HFFc6 (cell line): ENCODE measurements at regions not wholly inside any gene's neighbourhood (a gene's known extent, or its start where the extent isn't known, plus 50 kb on each side); places are given as distances from the start of the nearest gene placed in this dataset.

Experiments used
- DNase-seq: peaks from one replicate; pipeline ENCODE4 v3.0.0-alpha.2; 2018
- H3K27ac Mint-ChIP-seq: 2 replicates; pipeline ENCODE4 v1.8.0; 2020; ENCODE audit warnings: mild to moderate bottlenecking, mixed read lengths
- H3K27me3 Mint-ChIP-seq: 2 replicates; pipeline ENCODE4 v1.8.0; 2021; ENCODE audit warnings: mild to moderate bottlenecking, moderate library complexity, mixed read lengths; ENCODE audit not compliant: insufficient read depth
- H3K36me3 Mint-ChIP-seq: 2 replicates; pipeline ENCODE4 v1.8.0; 2021; ENCODE audit warnings: low read depth, mixed read lengths
- H3K4me1 Mint-ChIP-seq: 2 replicates; pipeline ENCODE4 v1.8.0; 2020; ENCODE audit warnings: low read depth, mixed read lengths
- H3K4me3 Mint-ChIP-seq: 2 replicates; pipeline ENCODE4 v1.8.0; 2020; ENCODE audit warnings: mild to moderate bottlenecking, moderate library complexity, mixed read lengths
- H3K9me3 Mint-ChIP-seq: 2 replicates; pipeline ENCODE4 v1.8.0; 2020; ENCODE audit warnings: mild to moderate bottlenecking, mixed read lengths
- TF ChIP-seq, protein P1 (sequence below): fragments of 200-600 bp; sonication (generic); IDR thresholded peaks from 2 replicates; pipeline ENCODE4 v1.5.0; 2021; ENCODE audit warnings: antibody characterized with exemption, mild to moderate bottlenecking

- H3K27ac Mint-ChIP-seq: no peak overlapping the region
- H3K27me3 Mint-ChIP-seq: no peaks in the 10 kb centered on the region
- TF ChIP-seq, protein P1, sequence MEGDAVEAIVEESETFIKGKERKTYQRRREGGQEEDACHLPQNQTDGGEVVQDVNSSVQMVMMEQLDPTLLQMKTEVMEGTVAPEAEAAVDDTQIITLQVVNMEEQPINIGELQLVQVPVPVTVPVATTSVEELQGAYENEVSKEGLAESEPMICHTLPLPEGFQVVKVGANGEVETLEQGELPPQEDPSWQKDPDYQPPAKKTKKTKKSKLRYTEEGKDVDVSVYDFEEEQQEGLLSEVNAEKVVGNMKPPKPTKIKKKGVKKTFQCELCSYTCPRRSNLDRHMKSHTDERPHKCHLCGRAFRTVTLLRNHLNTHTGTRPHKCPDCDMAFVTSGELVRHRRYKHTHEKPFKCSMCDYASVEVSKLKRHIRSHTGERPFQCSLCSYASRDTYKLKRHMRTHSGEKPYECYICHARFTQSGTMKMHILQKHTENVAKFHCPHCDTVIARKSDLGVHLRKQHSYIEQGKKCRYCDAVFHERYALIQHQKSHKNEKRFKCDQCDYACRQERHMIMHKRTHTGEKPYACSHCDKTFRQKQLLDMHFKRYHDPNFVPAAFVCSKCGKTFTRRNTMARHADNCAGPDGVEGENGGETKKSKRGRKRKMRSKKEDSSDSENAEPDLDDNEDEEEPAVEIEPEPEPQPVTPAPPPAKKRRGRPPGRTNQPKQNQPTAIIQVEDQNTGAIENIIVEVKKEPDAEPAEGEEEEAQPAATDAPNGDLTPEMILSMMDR: no peak
- H3K36me3 Mint-ChIP-seq: no peaks in the 10 kb centered on the region
- no peak overlapping the region for H3K4me3 Mint-ChIP-seq
- no peaks in the 10 kb centered on the region for H3K4me1 Mint-ChIP-seq
- DNase-seq: no peak
- H3K9me3 Mint-ChIP-seq: peaks cover 38% of the 10 kb centered on the region
Observed at GRCh38 chr3:64961301-64961700, 273.5 kb upstream of the ADAMTS9 start.

GRCh38 chr3:64958199-64958843 lies 270.5 kb upstream of the ADAMTS9 start:
- DNase-seq: no peak
- no peaks in the 10 kb centered on the region for H3K4me1 Mint-ChIP-seq
- H3K27me3 Mint-ChIP-seq: no peaks in the 10 kb centered on the region
- H3K9me3 Mint-ChIP-seq: peaks cover 27% of the 10 kb centered on the region
- TF ChIP-seq, protein P1: no peak
- no peaks in the 10 kb centered on the region for H3K36me3 Mint-ChIP-seq
- H3K4me3 Mint-ChIP-seq: no peak overlapping the region
- H3K27ac Mint-ChIP-seq: no peak overlapping the region

DNA sequence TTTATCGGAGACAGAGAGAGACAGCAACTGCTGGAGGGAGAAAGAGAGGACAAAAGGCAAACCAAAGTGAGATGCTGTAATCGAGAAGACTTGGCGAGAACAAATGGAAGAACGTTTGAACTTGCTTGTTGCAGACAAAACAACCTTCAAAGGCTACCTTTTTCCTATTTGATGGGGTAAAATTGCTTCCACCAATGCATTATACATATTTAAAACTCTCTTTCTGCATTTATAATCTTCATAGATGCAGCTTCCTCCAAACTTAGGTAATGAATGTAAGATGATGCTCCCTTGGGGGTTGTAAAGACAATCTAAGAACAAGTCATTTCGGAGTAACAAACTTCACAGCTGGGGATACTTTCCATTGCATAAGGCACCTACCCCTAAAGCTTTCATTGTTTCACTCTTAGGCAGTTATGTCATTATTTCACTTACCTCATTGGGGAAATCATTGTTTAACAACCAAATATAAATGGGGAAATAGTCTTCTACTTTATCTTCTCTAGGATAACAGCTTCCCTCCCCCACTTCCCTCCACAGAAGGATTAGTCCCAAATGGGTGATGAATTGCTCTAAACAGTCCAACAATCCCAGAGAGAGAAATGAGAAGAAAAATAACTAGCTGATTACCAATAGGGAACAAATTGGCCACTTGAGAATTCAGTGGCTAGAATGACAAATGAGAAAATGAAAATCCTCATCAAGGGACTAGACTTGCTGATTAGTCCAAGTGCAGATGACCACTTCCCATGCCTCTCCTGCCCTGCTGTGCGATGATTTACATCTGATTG lies 269.8 kb upstream of the ADAMTS9 start:
- no peak for DNase-seq
- no peak overlapping the region for H3K27ac Mint-ChIP-seq
- no peaks in the 10 kb centered on the region for H3K27me3 Mint-ChIP-seq
- peaks cover 30% of the 10 kb centered on the region for H3K9me3 Mint-ChIP-seq
- no peaks in the 10 kb centered on the region for H3K36me3 Mint-ChIP-seq
- TF ChIP-seq, protein P1: no peak
- H3K4me1 Mint-ChIP-seq: no peaks in the 10 kb centered on the region
- H3K4me3 Mint-ChIP-seq: no peak overlapping the region

GRCh38 chr3:64956711-64957325 lies 269.0 kb upstream of the ADAMTS9 start:
- no peak overlapping the region for H3K4me3 Mint-ChIP-seq
- no peak overlapping the region for H3K27ac Mint-ChIP-seq
- peaks cover 25% of the 10 kb centered on the region for H3K9me3 Mint-ChIP-seq
- no peaks in the 10 kb centered on the region for H3K36me3 Mint-ChIP-seq
- no peak for DNase-seq
- H3K4me1 Mint-ChIP-seq: no peaks in the 10 kb centered on the region
- H3K27me3 Mint-ChIP-seq: no peaks in the 10 kb centered on the region
- TF ChIP-seq, protein P1: no peak

GRCh38 chr3:64954995-64955636 lies 267.3 kb upstream of the ADAMTS9 start:
- Mint-ChIP-seq H3K9me3 (peaks cover 27% of the 10 kb centered on the region), H3K4me1 (no peaks in the 10 kb centered on the region), H3K27ac (no peak overlapping the region), H3K27me3 (no peaks in the 10 kb centered on the region), H3K36me3 (no peaks in the 10 kb centered on the region), H3K4me3 (no peak overlapping the region)
- TF ChIP-seq, protein P1: no peak
- DNase-seq: no peak
